HCT116 (cell line): ENCODE measurements at regions not wholly inside any gene's neighbourhood (a gene's known extent, or its start where the extent isn't known, plus 50 kb on each side); places are given as distances from the start of the nearest gene placed in this dataset.

Source experiments
- ATAC-seq: fragments of 200-7000 bp; cut with Tn5 transposase; 2 replicates; pipeline ENCODE4 v1.9.1; 2020; ENCODE audit warnings: mild to moderate bottlenecking, moderate library complexity
- BruUV-seq: library from RNA; stranded (reverse); fragments of 400-500 nt; replicated peaks from 2 replicates; lab custom pipeline; 2021; lab: Mats Ljungman, UMichigan
- CTCF ChIA-PET: fragments of 300-600 bp; sonication (Branson Sonifier 250); formaldehyde crosslinking; loops from one replicate; lab custom pipeline; 2021; ENCODE audit warnings: antibody characterized with exemption; lab: Charles Lee
- POLR2A ChIA-PET: fragments of 300-600, 350-600 bp; sonication (Branson Sonifier 250); formaldehyde crosslinking; loops from one replicate; lab custom pipeline; 2021; ENCODE audit warnings: antibody characterized with exemption; lab: Charles Lee
- RAD21 ChIA-PET, 2 experiments: fragments of 300-600 bp; sonication (Branson Sonifier 250); formaldehyde crosslinking; loops; one replicate each; lab custom pipeline; 2023; ENCODE audit warnings: low total read pairs in 2 of 2; ENCODE audit not compliant: uncharacterized antibody in 2 of 2, unreplicated experiment in 2 of 2, low non-redundant PET in 1 of 2; lab: Charles Lee
- DNase-seq: peaks from one replicate; pipeline ENCODE4 v3.0.0-alpha.2; 2010; ENCODE audit warnings: low read depth, low spot score
- H2AFZ ChIP-seq: fragments of 200-600 bp; shearing (Covaris generic), sonication (generic); 2 replicates; pipeline ENCODE4 v1.6.1; 2017; ENCODE audit warnings: low read depth, mixed run types, mixed read lengths, antibody characterized with exemption, low read length; ENCODE audit not compliant: poor library complexity, severe bottlenecking
- H3K27ac ChIP-seq: 2 replicates; pipeline ENCODE4 v1.5.1; 2012; ENCODE audit warnings: low read depth, low read length
- H3K27me3 ChIP-seq: fragments of 200-600 bp; sonication (generic); 2 replicates; pipeline ENCODE4 v1.6.1; 2016; ENCODE audit warnings: mixed run types, low read length, mixed read lengths; ENCODE audit not compliant: insufficient read depth
- H3K36me3 ChIP-seq, 2 experiments: fragments of 200-500 bp in 1 of 2; fragments of 200-600 bp in 1 of 2; sonication (Bioruptor generic) in 1 of 2; sonication (generic) in 1 of 2; 2 replicates each; pipeline versions ENCODE4 v1.5.1 to v1.6.1; 2014 to 2016; ENCODE audit warnings: low read length in 2 of 2, inconsistent platforms in 1 of 2, mixed read lengths in 1 of 2, mixed run types in 1 of 2; ENCODE audit not compliant: insufficient read depth in 2 of 2, control insufficient read depth in 1 of 2
- H3K4me1 ChIP-seq, 2 experiments: fragments of 200-600 bp in 1 of 2; sonication (generic) in 1 of 2; 2 replicates each; pipeline versions ENCODE4 v1.5.1 to v1.6.1; 2012 to 2017; ENCODE audit warnings: low read length in 2 of 2, inconsistent platforms in 1 of 2, mild to moderate bottlenecking in 1 of 2, mixed read lengths in 1 of 2, mixed run types in 1 of 2, moderate library complexity in 1 of 2; ENCODE audit not compliant: insufficient read depth in 2 of 2, control insufficient read depth in 1 of 2
- H3K4me2 ChIP-seq: fragments of 200-600 bp; sonication (generic); 2 replicates; pipeline ENCODE4 v1.6.1; 2017; ENCODE audit warnings: mixed run types, low read length, mixed read lengths
- H3K4me3 ChIP-seq, 2 experiments: fragments of 200-600 bp in 1 of 2; sonication (generic) in 1 of 2; replicated peaks in 1 of 2; 2 replicates each; pipeline ENCODE4 v1.5.1; 2011 to 2016; ENCODE audit warnings: low read length in 2 of 2, control low read depth in 1 of 2, low read depth in 1 of 2, mild to moderate bottlenecking in 1 of 2, mixed read lengths in 1 of 2, mixed run types in 1 of 2
- H3K79me2 ChIP-seq: fragments of 200-600 bp; sonication (generic); 2 replicates; pipeline ENCODE4 v1.6.1; 2017; ENCODE audit warnings: mild to moderate bottlenecking, mixed run types, low read length, moderate library complexity, mixed read lengths; ENCODE audit not compliant: insufficient read depth
- H3K9ac ChIP-seq: fragments of 200-600 bp; sonication (generic); 2 replicates; pipeline ENCODE4 v1.6.1; 2016; ENCODE audit warnings: low read length, mixed read lengths
- H3K9me2 ChIP-seq: fragments of 200-600 bp; sonication (generic), shearing (Covaris generic); 2 replicates; pipeline ENCODE4 v1.6.1; 2017; ENCODE audit warnings: mixed run types, mild to moderate bottlenecking, moderate library complexity; ENCODE audit not compliant: insufficient read depth
- H3K9me3 ChIP-seq, 2 experiments: fragments of 200-500 bp in 1 of 2; fragments of 200-600 bp in 1 of 2; sonication (Bioruptor generic) in 1 of 2; sonication (generic) in 1 of 2; 2 replicates each; pipeline ENCODE4 v1.6.1; 2014 to 2017; ENCODE audit warnings: low read length in 2 of 2, mixed read lengths in 2 of 2, inconsistent platforms in 1 of 2, low read depth in 1 of 2, mild to moderate bottlenecking in 1 of 2, mixed run types in 1 of 2, moderate library complexity in 1 of 2; ENCODE audit not compliant: control insufficient read depth in 1 of 2, insufficient read depth in 1 of 2
- H4K20me1 ChIP-seq: fragments of 200-600 bp; sonication (generic), shearing (Covaris generic); 2 replicates; pipeline ENCODE4 v1.6.1; 2017; ENCODE audit warnings: mixed run types, mild to moderate bottlenecking, moderate library complexity; ENCODE audit not compliant: insufficient read depth
- CBX3 ChIP-seq: IDR thresholded peaks from 2 replicates; pipeline ENCODE4 v1.6.1; 2012; ENCODE audit warnings: low read depth
- CEBPB ChIP-seq: IDR thresholded peaks from 2 replicates; pipeline ENCODE4 v1.6.1; 2012; ENCODE audit warnings: low read depth
- EGR1 ChIP-seq: IDR thresholded peaks from 2 replicates; pipeline ENCODE4 v1.6.1; 2012; ENCODE audit warnings: low read depth
- ELF1 ChIP-seq: IDR thresholded peaks from 2 replicates; pipeline ENCODE4 v1.6.1; 2012; ENCODE audit warnings: low read depth, borderline replicate concordance
- EZH2phosphoT487 ChIP-seq: fragments of 200-600 bp; IDR thresholded peaks from 2 replicates; pipeline ENCODE4 v1.6.1; 2018; ENCODE audit warnings: antibody characterized with exemption, borderline replicate concordance
- FOSL1 ChIP-seq: IDR thresholded peaks from 2 replicates; pipeline ENCODE4 v1.6.1; 2012; ENCODE audit warnings: low read depth
- JUND ChIP-seq: IDR thresholded peaks from 2 replicates; pipeline ENCODE4 v1.6.1; 2012
- MAX ChIP-seq: IDR thresholded peaks from 2 replicates; pipeline ENCODE4 v1.6.1; 2012
- RAD21 ChIP-seq: IDR thresholded peaks from 2 replicates; pipeline ENCODE4 v1.6.1; 2012; ENCODE audit warnings: low read depth, mild to moderate bottlenecking
- REST ChIP-seq: IDR thresholded peaks from 2 replicates; pipeline ENCODE4 v1.6.1; 2012; ENCODE audit warnings: low read depth
- SIN3A ChIP-seq: IDR thresholded peaks from 2 replicates; pipeline ENCODE4 v1.6.1; 2012; ENCODE audit warnings: low read depth
- SP1 ChIP-seq: IDR thresholded peaks from 2 replicates; pipeline ENCODE4 v1.6.1; 2012; ENCODE audit warnings: low read depth
- SRF ChIP-seq: IDR thresholded peaks from 2 replicates; pipeline ENCODE4 v1.6.1; 2012; ENCODE audit warnings: low read depth
- TCF7L2 ChIP-seq: IDR thresholded peaks from 2 replicates; pipeline ENCODE4 v1.7.0; 2011; ENCODE audit warnings: borderline replicate concordance, inconsistent platforms; ENCODE audit not compliant: insufficient read depth, insufficient read length; ENCODE audit errors: extremely low read depth
- YY1 ChIP-seq: IDR thresholded peaks from 2 replicates; pipeline ENCODE4 v1.6.1; 2011; ENCODE audit warnings: low read length, low read depth, moderate library complexity, mild to moderate bottlenecking; ENCODE audit not compliant: insufficient replicate concordance; ENCODE audit errors: extremely low read depth
- ZFX ChIP-seq: fragments of 450-650 bp; IDR thresholded peaks from 2 replicates; pipeline ENCODE4 v1.6.1; 2017
- intact Hi-C: fragments of 100-400 bp; cut with micrococcal nuclease; formaldehyde crosslinking; loops from 2 replicates; pipeline ENCODE4 v1.10.0; 2022
- TF ChIP-seq, protein P1 (sequence below): IDR thresholded peaks from 2 replicates; pipeline ENCODE4 v1.6.1; 2012
- TF ChIP-seq, protein P2 (sequence below): IDR thresholded peaks from 2 replicates; pipeline ENCODE4 v1.6.1; 2011; ENCODE audit warnings: mild to moderate bottlenecking, low read length, moderate library complexity; ENCODE audit not compliant: insufficient replicate concordance; ENCODE audit errors: extremely low read depth

- ATAC-seq = peak; percentile 94
Measured at GRCh38 chr2:71843391-71843850, 304.2 kb downstream of the CYP26B1 start.

DNA sequence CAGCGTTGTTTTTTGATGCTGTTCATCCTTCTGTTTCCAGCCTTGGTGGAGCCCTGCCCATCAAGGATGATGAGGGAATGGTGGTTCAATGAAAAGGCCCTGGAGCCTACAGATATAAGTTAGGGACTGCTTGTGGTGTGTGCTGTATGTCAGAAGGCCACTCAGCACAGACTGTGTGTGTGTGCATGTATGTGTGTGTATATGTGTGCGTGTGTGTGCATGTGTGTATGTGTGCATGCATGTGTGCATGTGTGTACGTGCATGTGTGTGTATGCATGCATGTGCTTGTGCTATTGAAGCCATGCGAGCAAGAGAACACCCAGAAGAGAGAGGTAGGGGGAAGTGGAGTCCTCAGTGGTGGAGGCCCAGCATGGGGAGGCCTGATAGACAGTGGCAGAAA is 304.9 kb downstream of the CYP26B1 start:
- Histone ChIP-seq H4K20me1 (no peaks in the 10 kb centered on the region), H3K4me1 (peaks cover 2 to 14% of the 10 kb centered on the region in 2 experiments; a peak in 3 of 4 replicates), H3K9me2 (no peaks in the 10 kb centered on the region), H3K9ac (no peak overlapping the region), H3K79me2 (no peaks in the 10 kb centered on the region), H2AFZ (no peak overlapping the region), H3K9me3 (no peaks in the 10 kb centered on the region), H3K27me3 (no peaks in the 10 kb centered on the region), H3K4me3 (no peak overlapping the region), H3K27ac (no peak overlapping the region), H3K4me2 (peak overlapping the region; percentile 66; the same call in 1 of the 2 replicates), H3K36me3 (no peaks in the 10 kb centered on the region)
- intact Hi-C loops = no loop called here
- ATAC-seq (no peak), DNase-seq (no peak)
- ChIA-PET CTCF (no interaction called here), POLR2A (no interaction called here), RAD21 (no interaction called here)
- BruUV-seq = no TSS peak
- TF ChIP-seq EGR1 = no peak
- TF ChIP-seq SRF = no peak
- TF ChIP-seq CEBPB = no peak
- TF ChIP-seq, protein P1, sequence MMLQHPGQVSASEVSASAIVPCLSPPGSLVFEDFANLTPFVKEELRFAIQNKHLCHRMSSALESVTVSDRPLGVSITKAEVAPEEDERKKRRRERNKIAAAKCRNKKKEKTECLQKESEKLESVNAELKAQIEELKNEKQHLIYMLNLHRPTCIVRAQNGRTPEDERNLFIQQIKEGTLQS = no peak
- TF ChIP-seq, protein P2, sequence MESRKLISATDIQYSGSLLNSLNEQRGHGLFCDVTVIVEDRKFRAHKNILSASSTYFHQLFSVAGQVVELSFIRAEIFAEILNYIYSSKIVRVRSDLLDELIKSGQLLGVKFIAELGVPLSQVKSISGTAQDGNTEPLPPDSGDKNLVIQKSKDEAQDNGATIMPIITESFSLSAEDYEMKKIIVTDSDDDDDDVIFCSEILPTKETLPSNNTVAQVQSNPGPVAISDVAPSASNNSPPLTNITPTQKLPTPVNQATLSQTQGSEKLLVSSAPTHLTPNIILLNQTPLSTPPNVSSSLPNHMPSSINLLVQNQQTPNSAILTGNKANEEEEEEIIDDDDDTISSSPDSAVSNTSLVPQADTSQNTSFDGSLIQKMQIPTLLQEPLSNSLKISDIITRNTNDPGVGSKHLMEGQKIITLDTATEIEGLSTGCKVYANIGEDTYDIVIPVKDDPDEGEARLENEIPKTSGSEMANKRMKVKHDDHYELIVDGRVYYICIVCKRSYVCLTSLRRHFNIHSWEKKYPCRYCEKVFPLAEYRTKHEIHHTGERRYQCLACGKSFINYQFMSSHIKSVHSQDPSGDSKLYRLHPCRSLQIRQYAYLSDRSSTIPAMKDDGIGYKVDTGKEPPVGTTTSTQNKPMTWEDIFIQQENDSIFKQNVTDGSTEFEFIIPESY = no peak
- no peak for TF ChIP-seq YY1
- no peak for TF ChIP-seq TCF7L2
- no peak for TF ChIP-seq REST
- no peak for TF ChIP-seq ZFX
- TF ChIP-seq CBX3 = no peak
- TF ChIP-seq SIN3A = no peak
- no peak for TF ChIP-seq EZH2phosphoT487
- no peak for TF ChIP-seq MAX
- TF ChIP-seq ELF1 = no peak

More at GRCh38 chr2:71843391-71843850, 304.2 kb downstream of the CYP26B1 start:
- no peak overlapping the region for H3K27ac ChIP-seq
- H3K4me2 ChIP-seq = peak overlapping the region; percentile 66
- H3K36me3 ChIP-seq = no peaks in the 10 kb centered on the region
- DNase-seq = peak; percentile 15
- H3K9ac ChIP-seq = no peak overlapping the region
- H4K20me1 ChIP-seq = no peaks in the 10 kb centered on the region
- H3K4me1 ChIP-seq = peaks cover 2 to 14% of the 10 kb centered on the region in 2 experiments; a peak in 3 of 4 replicates
- H3K9me2 ChIP-seq = no peaks in the 10 kb centered on the region
- H3K27me3 ChIP-seq = no peaks in the 10 kb centered on the region
- BruUV-seq = no TSS peak
- H3K79me2 ChIP-seq = no peaks in the 10 kb centered on the region
- ChIA-PET POLR2A (no interaction called here), CTCF (no interaction called here), RAD21 (no interaction called here)
- H2AFZ ChIP-seq = no peak overlapping the region
- TF ChIP-seq SP1 (peak; percentile 40), JUND (peak; percentile 47; the same call in 1 of the 2 replicates), RAD21 (no peak), FOSL1 (peak; percentile 89)
- no peaks in the 10 kb centered on the region for H3K9me3 ChIP-seq
- intact Hi-C loops = no loop called here
- H3K4me3 ChIP-seq = 0 out of 4 replicates have a peak overlapping the region, but pooled peaks of 1 of the 2 experiments have one; percentile 11
